Progenitor cell of endocrine pancreas (in vitro differentiated cells): ENCODE measurements at regions not wholly inside any gene's neighbourhood (a gene's known extent, or its start where the extent isn't known, plus 50 kb on each side); places are given as distances from the start of the nearest gene placed in this dataset.

Source experiments
- DNase-seq: peaks from one replicate; pipeline ENCODE4 v3.0.0; 2021; ENCODE audit warnings: low spot score; ENCODE audit not compliant: unreplicated experiment
- H3K27ac Mint-ChIP-seq: 2 replicates; pipeline ENCODE4 v1.8.0; 2021; ENCODE audit warnings: mild to moderate bottlenecking, moderate library complexity, mixed read lengths
- H3K27me3 Mint-ChIP-seq: 2 replicates; pipeline ENCODE4 v1.8.0; 2021; ENCODE audit warnings: mixed read lengths
- H3K36me3 Mint-ChIP-seq: 2 replicates; pipeline ENCODE4 v1.8.0; 2022; ENCODE audit warnings: mixed read lengths; ENCODE audit not compliant: insufficient read depth
- H3K4me1 Mint-ChIP-seq: 2 replicates; pipeline ENCODE4 v1.8.0; 2021; ENCODE audit warnings: low read depth, mixed read lengths
- H3K4me3 Mint-ChIP-seq: 2 replicates; pipeline ENCODE4 v1.8.0; 2021; ENCODE audit warnings: low read depth, mild to moderate bottlenecking, moderate library complexity, mixed read lengths
- H3K9me3 Mint-ChIP-seq: 2 replicates; pipeline ENCODE4 v1.8.0; 2021; ENCODE audit warnings: low read depth, mixed read lengths
- CTCF ChIP-seq: fragments of 200-600 bp; sonication (generic); IDR thresholded peaks from one replicate; pipeline ENCODE4 v1.5.0; 2021; ENCODE audit warnings: antibody characterized with exemption, mild to moderate bottlenecking; ENCODE audit not compliant: unreplicated experiment

- H3K4me1 Mint-ChIP-seq = no peaks in the 10 kb centered on the region
- H3K4me3 Mint-ChIP-seq = no peak overlapping the region
- no peaks in the 10 kb centered on the region for H3K36me3 Mint-ChIP-seq
- no peak for DNase-seq
- H3K9me3 Mint-ChIP-seq = peaks cover 4% of the 10 kb centered on the region
- no peak for TF ChIP-seq CTCF
- peaks cover 6% of the 10 kb centered on the region for H3K27me3 Mint-ChIP-seq
- no peak overlapping the region for H3K27ac Mint-ChIP-seq
Measured at GRCh38 chr4:11866391-11866790, 437.7 kb upstream of the HS3ST1 start.

- DNase-seq = no peak
- H3K9me3 Mint-ChIP-seq = peaks cover 4% of the 10 kb centered on the region
- peaks cover 9% of the 10 kb centered on the region for H3K27me3 Mint-ChIP-seq
- H3K36me3 Mint-ChIP-seq = no peaks in the 10 kb centered on the region
- H3K27ac Mint-ChIP-seq = no peak overlapping the region
- TF ChIP-seq CTCF = no peak
- H3K4me3 Mint-ChIP-seq = no peak overlapping the region
- peaks cover 5% of the 10 kb centered on the region for H3K4me1 Mint-ChIP-seq
Measured at GRCh38 chr4:11860996-11861395, 432.3 kb upstream of the HS3ST1 start.

- Mint-ChIP-seq H3K27ac (no peak overlapping the region), H3K36me3 (no peaks in the 10 kb centered on the region), H3K27me3 (peaks cover 3% of the 10 kb centered on the region), H3K4me1 (peaks cover 5% of the 10 kb centered on the region), H3K4me3 (no peak overlapping the region), H3K9me3 (peaks cover 4% of the 10 kb centered on the region)
- no peak for DNase-seq
- no peak for TF ChIP-seq CTCF
Measured at GRCh38 chr4:11857881-11858280, 429.2 kb upstream of the HS3ST1 start.

GRCh38 chr4:11847167-11847566 is 418.5 kb upstream of the HS3ST1 start:
- no peaks in the 10 kb centered on the region for H3K36me3 Mint-ChIP-seq
- DNase-seq = no peak
- no peaks in the 10 kb centered on the region for H3K27me3 Mint-ChIP-seq
- no peak overlapping the region for H3K4me3 Mint-ChIP-seq
- no peaks in the 10 kb centered on the region for H3K9me3 Mint-ChIP-seq
- no peaks in the 10 kb centered on the region for H3K4me1 Mint-ChIP-seq
- TF ChIP-seq CTCF = no peak
- no peak overlapping the region for H3K27ac Mint-ChIP-seq

GRCh38 chr4:11843927-11844326 is 415.2 kb upstream of the HS3ST1 start:
- H3K27ac Mint-ChIP-seq = no peak overlapping the region
- no peak overlapping the region for H3K4me3 Mint-ChIP-seq
- no peaks in the 10 kb centered on the region for H3K36me3 Mint-ChIP-seq
- no peaks in the 10 kb centered on the region for H3K9me3 Mint-ChIP-seq
- no peaks in the 10 kb centered on the region for H3K27me3 Mint-ChIP-seq
- H3K4me1 Mint-ChIP-seq = no peaks in the 10 kb centered on the region
- no peak for TF ChIP-seq CTCF
- no peak for DNase-seq
